ENCODE measurements at regions not wholly inside any gene's neighbourhood (a gene's known extent, or its start where the extent isn't known, plus 50 kb on each side); places are given as distances from the start of the nearest gene placed in this dataset.
"Not testable (repeated sequence)": the region's sequence is repeated elsewhere in the genome, so short reads cannot be mapped to it uniquely, and the experiment has no call there.

DNA sequence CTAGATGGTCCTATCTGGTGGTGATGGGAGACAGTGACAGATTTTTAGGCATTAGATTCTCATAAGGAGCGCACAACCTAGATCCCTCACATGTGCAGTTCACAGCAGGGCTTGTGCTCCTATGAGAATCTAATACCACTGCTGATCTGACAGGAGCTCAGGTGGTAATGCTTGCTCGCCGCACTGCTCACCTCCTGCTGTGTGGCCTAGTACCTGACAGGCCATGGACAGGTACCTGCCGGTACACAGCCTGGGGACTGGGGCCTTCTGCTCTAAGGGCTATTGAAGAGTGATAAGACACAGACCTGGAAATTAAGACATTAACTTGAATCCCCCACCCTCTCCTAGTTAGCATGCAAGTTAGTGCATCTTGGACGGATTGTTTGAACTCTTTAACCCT is 64.4 kb downstream of the KLRB1 start:
- DNase-seq (ENCODE audit: low read depth in 2 of 2): not testable (repeated sequence)

DNA sequence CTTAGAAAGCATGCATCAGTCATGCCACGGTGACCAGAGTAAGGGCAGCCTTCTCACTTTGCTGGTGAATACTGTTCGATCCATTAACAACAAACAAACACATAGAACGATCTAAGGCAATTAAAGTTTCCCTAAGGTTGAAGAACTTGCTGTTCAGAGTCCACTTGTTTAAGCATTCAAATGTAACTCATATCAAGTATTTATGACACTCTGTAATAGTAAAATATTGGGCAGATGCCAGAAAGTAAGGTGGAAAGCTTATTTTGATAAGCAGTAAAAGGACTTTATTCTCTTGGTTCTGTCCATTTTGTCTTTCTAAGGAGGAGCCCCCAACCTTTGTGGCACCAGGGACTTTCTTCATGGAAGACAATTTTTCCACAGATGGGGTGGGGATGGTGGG is 64.9 kb downstream of the KLRB1 start:
- DNase-seq (ENCODE audit: low read depth in 2 of 2): not testable (repeated sequence)

DNA sequence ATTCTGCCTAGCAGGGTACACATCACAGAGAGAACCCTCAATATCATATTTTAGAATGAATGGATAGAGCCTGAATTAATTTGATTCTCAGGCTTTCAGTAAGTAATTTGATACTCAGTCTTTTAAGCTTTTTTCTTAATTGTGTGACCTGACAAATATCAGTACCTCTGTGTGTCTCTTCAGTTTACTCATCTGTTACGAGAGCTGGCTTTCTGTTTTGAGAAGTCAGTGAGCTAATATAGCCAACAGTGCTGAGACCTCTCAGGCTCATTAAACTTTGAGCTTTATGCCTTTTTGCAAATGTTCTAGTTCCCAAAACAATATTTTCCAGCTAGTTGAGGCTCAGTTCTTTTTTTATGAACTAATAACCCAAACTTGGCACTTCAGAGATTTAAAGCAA is 91.8 kb downstream of the KLRB1 start:
- not testable (repeated sequence) for DNase-seq (ENCODE audit: low read depth in 2 of 2)

DNA sequence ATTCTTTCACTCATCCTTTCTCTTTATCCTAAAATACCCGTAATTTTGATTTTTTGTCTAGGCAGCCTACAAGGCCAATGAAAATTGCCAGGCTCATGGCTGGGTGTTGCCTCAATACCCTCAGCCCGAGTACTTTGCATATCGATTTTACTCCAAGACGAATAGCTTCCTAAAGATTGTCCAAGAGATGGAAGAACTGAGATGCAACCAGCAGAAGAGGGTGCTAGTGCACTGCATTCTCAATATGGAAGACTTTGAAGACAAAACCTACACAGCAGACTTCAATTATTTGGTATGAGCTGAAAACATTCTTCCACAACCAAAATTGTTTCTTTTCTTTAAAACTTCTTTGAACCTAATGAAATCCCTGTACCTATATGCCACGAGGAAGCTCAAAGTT is 95.0 kb downstream of the KLRB1 start:
- not testable (repeated sequence) for DNase-seq (ENCODE audit: low read depth in 2 of 2)

DNA sequence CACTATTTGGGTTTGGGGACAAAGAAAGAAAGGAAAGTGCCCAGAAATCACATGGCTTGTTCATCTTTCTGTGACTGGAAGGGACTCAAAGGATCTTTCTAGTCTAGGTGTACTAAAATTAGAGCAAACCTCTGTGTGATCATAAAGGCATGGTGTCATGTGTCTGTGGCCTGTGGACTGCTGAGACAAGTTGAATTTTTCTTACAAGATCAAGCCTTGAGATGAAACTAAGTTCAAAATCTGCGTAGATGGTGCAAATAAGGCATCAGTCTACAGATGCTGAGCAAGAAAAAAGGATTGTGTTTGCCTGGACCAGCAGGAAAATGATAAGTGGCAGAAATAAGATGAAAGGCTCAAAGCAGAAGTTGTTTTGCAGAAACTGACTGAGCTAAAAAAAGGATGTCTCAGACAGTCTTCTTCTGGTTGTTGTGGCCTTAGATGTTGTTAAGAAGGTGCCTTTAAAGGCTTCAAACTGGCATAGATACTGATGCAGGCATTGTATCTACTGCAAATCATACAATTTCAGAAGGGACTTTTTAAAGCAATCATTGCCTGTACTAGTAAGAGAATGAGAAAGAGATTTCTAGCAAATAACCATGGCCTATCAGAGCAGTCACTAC is 97.2 kb downstream of the KLRB1 start:
- not testable (repeated sequence) for DNase-seq (ENCODE audit: low read depth in 2 of 2)

DNA sequence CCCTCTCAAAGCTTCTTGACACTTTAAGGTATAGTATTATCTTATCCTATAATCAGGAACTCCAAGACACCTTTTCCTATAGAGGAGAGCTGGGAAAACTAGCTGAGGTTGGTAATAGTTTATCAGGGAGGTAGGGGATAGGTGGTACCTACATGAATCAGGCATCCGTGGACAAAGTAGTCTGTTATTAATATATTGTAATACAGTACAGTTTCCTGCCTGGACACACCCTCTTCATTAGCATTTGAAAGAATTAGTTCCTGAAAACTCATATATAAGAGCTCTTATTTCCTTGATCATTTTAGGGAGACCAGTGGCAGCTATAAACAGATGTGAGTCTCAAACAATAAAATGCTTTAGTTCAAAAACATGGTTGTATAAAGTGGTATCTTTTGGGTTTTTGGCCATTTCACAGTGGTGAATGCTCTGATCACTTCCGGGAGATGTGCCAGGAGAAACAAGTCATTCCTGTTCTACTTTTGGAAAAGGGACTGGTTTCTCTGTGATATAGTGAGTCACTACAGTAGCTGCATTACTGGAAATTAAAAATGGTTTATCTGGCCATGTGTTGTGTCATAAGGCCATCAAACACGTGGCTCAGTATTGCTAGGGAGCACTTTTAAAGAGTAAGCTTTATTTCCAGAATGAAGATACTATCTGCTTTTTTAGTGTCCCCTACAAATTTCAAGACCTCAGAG is 98.1 kb downstream of the KLRB1 start:
- DNase-seq (ENCODE audit: low read depth in 2 of 2): no peak

DNA sequence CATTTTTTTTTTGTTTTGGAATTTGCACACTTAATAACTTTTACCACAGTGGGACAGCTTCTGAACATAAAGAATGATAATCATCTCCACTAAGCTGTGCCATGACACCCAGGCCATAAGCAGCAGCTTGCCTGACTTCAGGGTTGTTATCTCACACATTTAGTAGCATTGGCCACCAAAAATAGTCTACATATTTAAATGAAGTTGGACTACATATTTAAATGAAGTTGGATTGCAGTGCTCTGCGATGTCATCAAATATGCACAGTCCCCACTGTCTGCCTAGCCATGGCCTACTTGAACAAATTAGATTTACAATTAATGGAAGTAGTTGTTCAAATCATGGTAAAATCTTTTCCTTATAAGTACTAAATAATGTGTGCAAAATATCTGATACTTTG is 101.0 kb downstream of the KLRB1 start:
- no peak for DNase-seq (ENCODE audit: low read depth in 2 of 2)

DNA sequence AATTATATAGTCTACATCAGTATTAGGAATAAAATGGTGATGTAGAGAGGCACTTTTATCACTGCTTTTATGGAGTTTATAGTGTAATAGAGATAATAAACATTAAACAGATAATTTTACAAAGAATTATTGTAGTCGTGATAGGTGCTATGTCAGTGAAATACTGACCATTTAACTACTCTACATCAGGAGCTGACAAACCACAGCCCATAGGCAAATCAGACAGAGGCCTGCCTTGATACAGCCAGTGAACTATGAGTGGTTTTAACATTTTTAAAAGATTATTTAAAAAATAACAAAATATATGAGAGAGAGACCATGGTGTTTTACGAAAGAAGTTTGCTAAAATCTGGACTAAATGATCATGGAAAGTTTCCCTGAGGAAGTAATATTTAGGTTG is 104.3 kb downstream of the KLRB1 start:
- not testable (repeated sequence) for DNase-seq (ENCODE audit: low read depth in 2 of 2)

DNA sequence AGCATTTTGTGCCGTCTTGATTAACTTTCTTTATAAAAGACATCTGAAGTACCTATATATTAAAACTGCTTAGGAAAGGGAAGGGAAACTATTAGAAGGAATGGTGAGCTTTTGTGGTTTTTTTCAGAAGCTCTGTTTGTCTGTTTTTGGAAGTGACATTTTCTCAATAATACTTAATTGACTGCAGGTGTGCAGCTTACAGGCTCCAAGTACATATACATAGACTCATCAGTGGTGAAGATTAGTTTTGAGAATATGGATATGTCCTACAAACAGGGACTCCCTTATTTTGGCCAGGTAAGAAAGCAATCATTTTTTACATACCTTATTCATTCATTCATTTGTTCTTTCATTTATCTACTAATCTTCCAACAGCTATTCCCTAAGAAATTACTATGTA is 104.9 kb downstream of the KLRB1 start:
- not testable (repeated sequence) for DNase-seq (ENCODE audit: low read depth in 2 of 2)

DNA sequence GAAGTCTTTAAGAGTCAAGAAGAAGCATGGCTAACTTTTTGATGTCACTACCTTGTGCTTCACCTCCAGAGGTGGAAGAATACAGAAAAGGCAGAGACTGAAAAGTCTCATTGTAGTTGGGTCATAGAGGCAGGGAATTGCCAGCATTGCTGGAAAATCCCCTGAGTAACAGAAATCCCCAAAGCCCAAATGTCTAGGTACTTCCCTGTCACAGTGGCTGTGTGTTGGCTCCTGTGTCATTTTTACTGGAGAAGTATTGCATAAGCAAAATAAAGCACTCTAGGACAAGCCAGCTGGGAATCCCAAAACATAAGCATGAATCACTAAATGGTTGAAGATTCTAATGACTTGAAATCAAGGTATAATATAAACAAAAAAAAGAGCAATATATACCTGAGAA is 114.4 kb downstream of the KLRB1 start:
- not testable (repeated sequence) for DNase-seq (ENCODE audit: low read depth in 2 of 2)

DNA sequence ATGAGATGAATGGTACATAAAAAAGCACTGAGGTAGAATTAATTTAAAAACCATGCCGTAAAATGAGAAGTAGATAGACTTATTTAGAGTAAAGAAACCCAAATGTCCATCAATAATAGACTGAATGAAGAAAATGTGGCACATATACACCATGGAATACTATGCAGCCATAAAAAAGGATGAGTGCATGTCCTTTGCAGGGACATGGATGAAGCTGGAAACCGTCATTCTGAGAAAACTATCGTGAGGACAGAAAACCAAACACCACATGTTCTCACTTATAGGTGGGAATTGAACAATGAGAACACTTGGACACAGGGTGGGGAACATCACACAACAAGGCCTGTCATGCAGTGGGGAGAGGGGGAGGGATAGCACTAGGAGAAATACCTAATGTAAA is 126.4 kb downstream of the KLRB1 start:
- not testable (repeated sequence) for DNase-seq (ENCODE audit: low read depth in 2 of 2)

DNA sequence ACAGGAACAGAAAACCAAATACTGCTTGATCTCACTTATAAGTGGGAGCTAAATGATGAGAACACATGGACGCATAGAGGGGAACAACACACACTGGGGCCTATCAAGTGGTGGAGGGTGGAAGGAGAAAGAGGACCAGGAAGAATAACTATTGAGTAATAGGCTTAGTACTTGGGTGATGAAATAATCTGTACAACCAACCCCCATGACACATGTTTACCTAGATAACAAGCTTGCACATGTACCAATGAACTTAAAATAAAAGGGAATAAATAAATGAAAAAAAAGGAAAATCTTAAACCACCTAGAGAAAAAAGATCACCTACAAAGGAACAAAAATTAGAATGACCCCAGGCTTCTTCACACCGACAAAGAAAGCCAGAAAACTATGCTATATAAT is 133.5 kb downstream of the KLRB1 start:
- not testable (repeated sequence) for DNase-seq (ENCODE audit: low read depth in 2 of 2)

DNA sequence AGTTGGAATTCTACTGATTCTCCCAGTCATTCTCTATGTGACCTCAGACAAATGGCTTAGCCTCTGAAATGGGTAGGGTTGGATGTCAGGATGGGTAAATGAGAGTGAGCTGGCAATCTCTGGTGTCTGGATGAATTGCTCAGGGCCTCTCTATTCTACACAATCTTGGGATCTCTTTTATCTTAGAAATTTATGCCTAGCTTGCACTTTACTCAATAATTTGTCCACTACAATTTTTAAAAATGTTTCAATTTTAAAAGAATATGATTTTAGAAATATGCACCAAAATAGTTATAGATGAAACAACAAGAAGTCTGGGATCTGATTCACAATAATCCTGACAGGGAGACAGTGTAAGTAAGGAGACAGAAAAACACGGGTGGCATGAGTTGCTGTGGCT is 134.1 kb downstream of the KLRB1 start:
- not testable (repeated sequence) for DNase-seq (ENCODE audit: low read depth in 2 of 2)

DNA sequence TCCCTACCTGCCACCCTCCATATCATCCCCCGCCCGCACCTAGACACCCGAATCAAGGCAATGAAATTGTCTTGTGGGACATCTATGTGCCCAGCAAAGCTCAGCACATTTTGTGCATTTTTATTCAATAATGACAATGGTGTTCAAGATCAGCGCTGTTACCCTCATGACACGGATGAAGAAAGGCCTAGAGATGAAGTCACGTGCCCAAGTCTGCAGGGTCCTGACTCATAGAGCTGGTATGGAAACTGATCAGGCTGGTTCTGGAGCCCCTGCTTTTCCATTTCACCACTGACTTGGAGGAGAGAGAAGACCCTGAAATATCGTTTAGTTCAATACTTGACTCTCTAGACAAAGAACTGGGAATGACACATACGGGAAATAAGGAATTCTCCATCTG is 136.2 kb downstream of the KLRB1 start:
- not testable (repeated sequence) for DNase-seq (ENCODE audit: low read depth in 2 of 2)

DNA sequence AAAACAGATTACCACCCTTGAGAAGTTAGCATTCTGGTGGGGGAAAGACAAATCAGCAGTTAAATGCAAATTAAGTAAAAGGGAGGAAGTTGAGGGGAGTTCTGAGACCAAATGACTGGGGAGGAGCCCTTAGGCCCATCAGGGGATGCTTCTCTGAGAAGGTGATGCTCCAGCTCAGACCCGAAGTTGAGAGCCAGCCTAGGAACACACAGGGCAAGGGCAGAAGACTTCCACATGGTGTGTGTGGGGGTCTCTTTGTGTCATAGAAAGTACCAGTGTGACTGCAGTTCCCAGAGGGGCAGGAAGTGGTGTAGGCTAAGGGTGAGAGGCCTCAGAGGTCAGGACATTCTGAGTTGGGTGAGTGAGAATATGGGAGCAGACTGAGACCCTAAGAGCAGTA is 137.3 kb downstream of the KLRB1 start:
- not testable (repeated sequence) for DNase-seq (ENCODE audit: low read depth in 2 of 2)

DNA sequence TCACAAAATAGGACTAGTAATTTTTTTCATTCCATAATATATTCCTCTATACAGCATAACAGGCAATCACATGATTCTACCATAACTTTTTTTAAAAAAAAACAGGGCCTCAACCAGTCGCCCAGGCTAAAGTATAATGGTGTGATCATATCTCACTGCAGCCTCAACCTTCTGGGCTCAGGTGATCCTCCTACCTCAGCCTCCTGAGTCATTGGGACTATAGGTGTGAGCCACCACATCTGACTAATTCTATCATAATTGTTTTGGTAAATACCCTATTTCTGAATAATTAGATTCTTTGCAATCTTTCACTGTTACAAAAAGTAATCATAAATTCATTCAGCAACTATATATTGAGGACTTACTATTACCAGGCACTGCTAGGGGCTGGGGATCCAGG is 137.8 kb downstream of the KLRB1 start:
- not testable (repeated sequence) for DNase-seq (ENCODE audit: low read depth in 2 of 2)

DNA sequence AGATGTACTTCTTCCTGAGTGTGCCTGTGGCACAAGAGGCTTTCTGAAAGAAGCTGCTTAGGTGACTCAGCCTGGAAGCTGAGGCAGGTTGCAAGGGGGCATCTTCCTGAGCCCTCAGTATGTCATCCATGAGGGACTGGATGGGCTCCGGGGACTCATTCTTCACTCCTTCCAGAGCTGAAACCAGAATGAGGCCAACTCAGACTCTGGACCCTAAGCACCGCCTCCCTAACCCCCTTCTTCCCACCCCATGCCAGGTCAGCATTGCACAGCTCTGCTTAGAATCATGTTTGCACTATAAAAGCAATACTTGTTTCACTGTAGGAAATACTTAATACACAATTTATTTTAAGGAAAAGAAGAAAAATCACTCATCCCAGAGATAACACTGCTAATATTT is 138.3 kb downstream of the KLRB1 start:
- DNase-seq (ENCODE audit: low read depth in 2 of 2): not testable (repeated sequence)

DNA sequence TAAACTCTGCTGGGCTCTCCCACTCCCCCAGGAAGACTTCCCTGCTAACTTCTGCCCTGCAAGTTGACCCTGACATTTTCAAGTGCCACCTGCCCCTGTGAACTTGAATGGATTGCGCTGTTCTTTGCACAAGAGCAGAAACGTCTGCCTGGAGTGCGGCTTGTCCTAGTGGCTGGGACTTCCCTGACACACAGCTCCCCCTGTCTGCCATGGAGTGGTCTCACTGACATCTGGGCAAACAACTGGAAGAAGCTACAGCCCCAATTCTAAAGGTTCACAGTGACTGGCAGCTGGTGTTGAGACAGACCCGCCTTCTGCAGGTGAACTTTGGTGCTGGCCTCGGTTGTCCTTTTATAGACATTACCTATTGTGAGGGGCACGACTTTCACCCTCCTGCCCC is 138.7 kb downstream of the KLRB1 start:
- DNase-seq (ENCODE audit: low read depth in 2 of 2): not testable (repeated sequence)

DNA sequence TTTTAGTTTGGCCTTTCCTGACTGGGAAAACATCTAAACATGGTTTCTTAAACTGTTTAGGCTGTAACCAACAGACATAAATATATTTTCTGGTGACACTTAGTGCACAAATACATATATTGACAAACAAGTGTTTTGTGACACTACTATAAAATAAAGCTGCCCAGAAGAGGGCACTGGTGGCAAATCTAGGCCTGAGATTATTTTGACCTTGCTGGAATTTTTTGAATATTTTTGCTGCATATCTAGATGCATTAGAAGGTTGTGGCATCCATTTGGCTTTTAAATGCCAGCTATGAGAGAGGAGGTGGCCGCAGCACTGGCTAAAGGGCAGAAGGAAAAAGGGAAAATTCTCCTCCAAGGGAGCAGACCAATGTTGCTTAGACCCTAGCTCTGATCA is 139.6 kb downstream of the KLRB1 start:
- DNase-seq (ENCODE audit: low read depth in 2 of 2): not testable (repeated sequence)

DNA sequence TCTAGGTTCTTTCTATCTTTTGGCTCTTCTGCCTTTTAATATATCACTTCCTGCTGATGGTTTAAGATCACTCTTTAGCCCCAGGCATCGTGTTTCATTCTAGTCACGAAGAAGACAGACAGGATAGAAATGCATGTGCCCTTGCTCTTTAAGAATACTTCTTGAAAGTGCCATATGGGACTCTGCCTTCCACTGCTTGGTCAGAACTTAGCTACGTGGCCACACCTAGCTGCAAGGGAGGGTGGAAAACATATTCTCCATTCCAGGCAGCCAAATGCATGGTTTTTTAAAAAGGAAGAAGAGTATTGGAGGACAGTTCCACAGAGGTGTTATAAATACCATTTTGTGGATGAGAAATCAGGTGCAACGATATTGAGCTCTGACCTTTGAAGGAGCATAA is 143.3 kb downstream of the KLRB1 start:
- no peak for DNase-seq (ENCODE audit: low read depth in 2 of 2)

DNA sequence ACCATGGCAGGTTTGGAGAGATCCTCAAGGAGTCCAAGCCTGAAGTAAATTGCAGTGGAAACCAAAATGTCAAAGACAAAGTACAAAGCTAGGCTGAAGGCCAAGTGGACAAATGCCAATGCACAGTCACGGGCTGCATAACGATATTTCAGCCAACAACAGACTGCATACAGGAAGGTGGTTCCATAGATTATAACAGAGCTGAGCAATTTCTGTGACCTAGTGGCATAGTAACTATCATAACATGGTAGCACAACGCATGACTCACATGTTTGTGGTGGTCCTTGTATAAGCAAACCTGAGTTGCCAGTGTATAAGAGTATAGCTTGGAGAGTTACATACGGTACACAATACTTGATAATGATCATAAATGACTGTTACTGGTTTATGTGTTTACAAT is 152.2 kb downstream of the KLRB1 start:
- not testable (repeated sequence) for DNase-seq (ENCODE audit: low read depth in 2 of 2)

DNA sequence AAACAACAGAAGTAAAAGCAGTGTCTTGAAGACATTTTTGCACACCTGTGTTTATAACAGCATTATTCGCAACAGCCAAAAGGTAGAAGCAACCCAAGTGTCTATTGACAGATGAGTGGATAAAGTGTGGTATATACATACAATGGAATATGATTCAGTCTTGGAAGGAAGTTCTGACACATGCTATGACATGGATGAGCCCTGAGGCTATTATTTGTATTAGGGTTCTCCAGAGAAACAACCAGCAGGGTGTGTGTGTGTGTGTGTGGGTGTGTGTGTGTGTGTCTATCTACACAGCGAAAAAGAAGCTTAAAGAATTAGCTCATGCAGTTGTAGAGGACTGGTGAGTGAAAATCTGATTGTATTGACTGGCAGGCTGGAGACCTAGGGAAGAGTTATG is 153.7 kb downstream of the KLRB1 start:
- DNase-seq (ENCODE audit: low read depth in 2 of 2): not testable (repeated sequence)

DNA sequence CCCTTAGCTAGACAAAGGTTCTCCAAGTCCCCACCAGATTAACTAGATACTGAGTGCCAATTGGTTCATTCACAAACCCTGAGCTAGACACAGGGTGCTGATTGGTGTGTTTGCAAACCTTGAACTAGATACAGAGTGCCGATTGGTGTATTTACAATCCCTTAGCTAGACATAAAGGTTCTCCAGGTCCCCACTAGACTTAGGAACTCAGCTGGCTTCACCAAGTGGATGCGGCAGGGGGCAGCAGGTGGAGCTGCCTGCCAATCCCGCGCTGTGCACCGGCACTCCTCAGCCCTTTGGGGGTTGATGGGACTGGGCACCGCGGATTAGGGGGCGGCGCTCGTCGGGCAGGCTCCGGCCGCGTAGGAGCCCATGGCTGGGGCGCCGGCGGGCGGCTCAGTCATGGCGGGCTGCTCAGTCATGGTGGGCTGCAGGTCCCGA is 157.6 kb downstream of the KLRB1 start:
- not testable (repeated sequence) for DNase-seq (ENCODE audit: low read depth in 2 of 2)

Data from stimulated activated CD4-positive, alpha-beta T cell treated with anti-CD3 and anti-CD28 coated beads, Interleukin-1b, Interleukin-23, amount 100 ng/mL, for 1 hour (primary cell).